H7 (cell line): ENCODE measurements at regions not wholly inside any gene's neighbourhood (a gene's known extent, or its start where the extent isn't known, plus 50 kb on each side); places are given as distances from the start of the nearest gene placed in this dataset.
"Not testable (repeated sequence)": the region's sequence is repeated elsewhere in the genome, so short reads cannot be mapped to it uniquely, and the experiment has no call there.

Experiments
- DNase-seq: peaks from one replicate; pipeline ENCODE4 v3.0.0; 2012
- H3K27me3 ChIP-seq: 2 replicates; pipeline ENCODE4 v1.6.0; 2011; ENCODE audit warnings: mild to moderate bottlenecking, low read length; ENCODE audit not compliant: control insufficient read depth, insufficient read depth
- H3K36me3 ChIP-seq: replicated peaks from 2 replicates; pipeline ENCODE4 v1.5.1; 2011; ENCODE audit warnings: low read length; ENCODE audit not compliant: control insufficient read depth, insufficient read depth
- H3K4me3 ChIP-seq: 2 replicates; pipeline ENCODE4 v1.5.1; 2011; ENCODE audit warnings: low read depth, mild to moderate bottlenecking, control low read depth, low read length, moderate library complexity; ENCODE audit not compliant: insufficient read depth

DNA sequence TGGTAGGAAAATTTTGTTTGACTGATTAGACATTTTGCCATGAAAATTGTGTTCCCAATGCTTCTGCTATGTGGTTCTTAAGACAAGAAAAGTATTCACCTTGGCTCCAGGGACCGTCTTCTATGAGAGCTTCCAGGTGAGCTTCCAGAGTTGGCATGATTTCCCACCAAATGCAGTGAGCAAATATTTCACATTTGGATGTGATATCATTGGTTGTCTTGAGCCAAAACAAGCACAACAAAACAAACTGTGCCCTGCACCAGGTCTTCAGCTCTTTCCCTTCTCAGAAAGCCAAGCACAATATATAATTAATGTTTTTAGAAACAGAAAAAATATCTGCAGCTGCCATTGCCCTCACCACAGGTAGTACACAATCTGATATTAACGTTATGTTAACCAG, 1009.0 kb downstream of the PLA2G4A start:
- H3K27me3 ChIP-seq = no peaks in the 10 kb centered on the region
- no peak overlapping the region for H3K4me3 ChIP-seq
- H3K36me3 ChIP-seq = no peaks in the 10 kb centered on the region
- DNase-seq = no peak

DNA sequence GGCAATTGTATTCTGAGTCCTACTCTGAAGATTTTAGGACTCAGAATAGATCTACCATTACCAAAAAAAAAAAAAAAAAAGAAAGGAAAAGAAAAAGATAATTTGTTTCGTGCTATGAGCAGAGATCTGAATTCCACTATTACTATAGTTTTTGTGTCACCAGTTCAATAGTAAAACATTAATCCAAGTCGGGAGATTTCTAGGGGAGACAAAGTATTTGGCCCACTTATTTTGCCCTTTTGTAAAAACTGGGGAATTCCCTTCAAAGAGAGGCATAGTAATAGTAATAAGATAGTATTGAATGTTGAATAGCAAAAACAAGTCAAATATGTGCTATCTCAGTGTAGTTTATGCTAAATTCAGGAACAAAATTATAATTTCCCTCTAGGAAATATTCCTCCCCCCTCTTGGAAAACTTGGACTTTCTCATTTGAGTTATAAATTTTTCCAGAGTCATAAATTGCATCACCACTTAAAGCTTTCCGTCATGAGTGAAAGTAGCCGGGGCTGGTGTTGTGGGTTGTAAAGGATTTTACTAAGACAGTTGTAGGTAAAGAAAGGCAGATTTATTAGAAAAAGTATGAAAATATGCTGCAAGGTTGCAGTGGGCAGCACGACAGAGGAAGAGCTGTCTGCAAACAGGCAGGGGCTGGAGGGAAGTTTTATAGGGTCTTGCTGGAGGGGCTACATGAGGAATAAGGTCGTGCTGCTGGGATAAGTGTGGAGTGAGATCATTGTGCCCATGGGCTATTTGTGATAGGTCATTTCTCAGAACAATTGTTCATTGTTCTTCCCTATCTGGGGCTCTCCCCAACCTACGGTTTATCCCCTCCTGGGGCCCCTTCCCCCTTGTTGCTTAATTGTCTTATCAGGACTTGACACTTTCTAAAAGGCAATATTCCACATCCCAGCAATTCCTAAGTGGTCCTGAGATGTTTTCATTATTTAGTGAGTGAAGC, 1009.9 kb downstream of the PLA2G4A start:
- no peaks in the 10 kb centered on the region for H3K27me3 ChIP-seq
- H3K4me3 ChIP-seq = no peak overlapping the region
- no peak for DNase-seq

DNA sequence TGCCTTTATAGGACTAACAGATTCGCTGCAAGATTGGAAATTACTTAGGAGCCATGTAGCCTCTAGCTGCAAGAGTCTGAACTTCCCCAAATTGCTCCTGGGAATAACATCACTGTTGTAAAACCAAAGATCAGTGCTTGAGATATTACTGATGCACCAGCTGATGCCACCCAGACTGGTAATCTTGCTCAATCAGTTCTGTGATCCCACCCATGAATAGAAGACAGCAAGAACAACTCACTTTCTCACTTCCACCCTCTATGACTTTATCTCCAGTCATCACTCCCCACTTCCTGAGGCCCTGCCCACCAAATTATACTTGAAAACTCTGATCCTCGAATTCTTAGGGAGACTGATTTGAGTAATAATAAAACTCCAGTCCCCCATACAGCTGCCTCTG, 1011.1 kb downstream of the PLA2G4A start:
- H3K4me3 ChIP-seq = no peak overlapping the region
- H3K27me3 ChIP-seq = no peaks in the 10 kb centered on the region
- H3K36me3 ChIP-seq = no peaks in the 10 kb centered on the region
- DNase-seq = no peak

More for the DNA sequence above, 1009.9 kb downstream of the PLA2G4A start:
- H3K36me3 ChIP-seq = no peaks in the 10 kb centered on the region

DNA sequence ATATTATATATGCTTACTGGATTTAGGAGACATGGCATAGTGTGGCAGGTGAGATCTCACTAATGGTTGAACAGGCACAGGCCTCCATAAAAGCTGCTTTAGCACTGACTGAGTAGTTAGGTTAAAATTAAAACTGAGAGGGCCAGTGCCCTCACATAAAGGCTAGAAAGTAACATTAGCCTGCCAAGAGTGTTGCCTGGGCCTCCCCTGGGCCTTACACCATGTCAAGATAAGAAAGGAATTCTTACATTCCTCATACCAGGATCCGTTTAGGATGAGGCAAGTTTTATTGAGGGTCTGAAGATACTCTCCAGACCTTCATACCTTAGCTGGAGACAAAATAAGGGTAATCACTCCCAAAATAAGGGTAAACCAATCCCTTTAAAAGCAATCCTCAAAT, 1011.8 kb downstream of the PLA2G4A start:
- no peak for DNase-seq
- Histone ChIP-seq H3K36me3 (no peaks in the 10 kb centered on the region), H3K4me3 (no peak overlapping the region), H3K27me3 (no peaks in the 10 kb centered on the region)

DNA sequence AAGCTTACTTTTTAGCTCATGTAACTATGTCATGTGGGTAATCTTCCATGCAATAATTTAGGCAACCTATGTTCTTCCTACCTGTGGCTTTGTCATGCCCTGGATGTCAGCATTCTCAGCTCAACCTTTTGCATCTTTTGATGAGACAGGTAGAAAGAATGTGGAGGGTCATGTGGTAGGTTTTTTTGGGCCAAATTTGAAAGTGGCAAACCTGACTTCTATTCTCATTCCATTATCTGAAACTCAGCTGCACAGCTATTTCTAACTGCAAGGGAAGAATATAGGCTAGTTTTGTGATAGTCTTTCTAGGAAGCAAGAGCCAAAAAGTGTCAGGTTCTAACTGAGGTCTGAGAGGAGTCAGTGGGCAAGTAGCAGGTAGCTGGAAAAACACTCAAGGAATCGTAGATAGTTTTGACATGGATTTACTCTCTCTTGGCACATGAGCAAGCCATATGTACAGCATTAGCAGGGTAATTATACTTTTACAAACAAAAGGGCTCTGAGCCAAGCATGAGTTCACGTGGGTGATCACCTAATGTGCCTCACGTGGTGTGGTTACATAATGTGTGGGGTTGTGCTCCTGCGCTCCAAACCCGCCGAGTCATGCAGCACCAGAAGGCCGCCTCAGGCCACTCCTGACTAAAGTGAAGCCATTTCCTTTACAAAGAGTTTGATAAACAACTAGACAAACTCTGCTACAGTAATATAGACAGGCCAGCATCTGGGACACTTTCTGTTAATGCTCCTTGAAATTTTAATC, 1013.8 kb downstream of the PLA2G4A start:
- H3K4me3 ChIP-seq = no peak overlapping the region
- DNase-seq = no peak

DNA sequence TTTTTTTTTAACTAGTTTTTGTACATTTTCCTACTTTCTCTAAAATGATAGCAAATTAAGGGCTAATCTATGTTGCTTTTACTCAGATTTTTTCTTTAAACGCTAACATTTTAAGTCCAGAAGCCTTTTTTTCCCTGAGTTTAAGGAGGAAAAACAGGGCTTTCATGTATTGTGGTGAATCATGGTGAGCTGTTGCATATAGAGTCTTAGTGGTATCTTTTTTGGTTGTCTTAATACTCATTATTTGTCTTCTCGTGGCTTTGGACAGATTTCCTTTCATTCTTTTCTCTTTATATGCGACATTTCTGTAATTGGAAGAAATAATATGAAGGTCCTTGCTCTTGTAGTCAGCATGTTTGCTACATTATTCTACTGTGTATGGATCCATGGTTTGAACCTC, 1015.6 kb downstream of the PLA2G4A start:
- no peak for DNase-seq

More for the DNA sequence above, 1013.8 kb downstream of the PLA2G4A start:
- no peaks in the 10 kb centered on the region for H3K36me3 ChIP-seq
- H3K27me3 ChIP-seq = no peaks in the 10 kb centered on the region

DNA sequence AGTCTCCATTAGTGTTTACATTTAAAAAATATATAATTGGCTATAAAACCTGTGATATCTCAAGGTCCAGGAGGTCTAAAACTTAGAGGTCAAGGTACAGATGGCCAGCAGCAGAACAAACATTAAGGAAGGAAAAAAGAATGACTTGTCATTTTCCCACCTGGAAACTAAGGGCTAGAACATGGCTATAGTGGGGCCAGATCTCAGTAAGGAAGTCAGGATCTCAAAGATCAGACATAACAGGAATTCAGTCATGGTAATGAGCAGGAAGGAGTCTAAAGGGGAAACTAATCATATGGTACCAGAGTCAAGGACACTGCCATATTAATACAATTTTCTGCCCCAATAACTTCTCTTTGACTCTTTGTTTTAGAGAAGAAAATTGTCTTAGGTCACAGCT, 1018.8 kb downstream of the PLA2G4A start:
- no peak for DNase-seq
- H3K36me3 ChIP-seq = no peaks in the 10 kb centered on the region
- H3K4me3 ChIP-seq = no peak overlapping the region
- no peaks in the 10 kb centered on the region for H3K27me3 ChIP-seq

More for the DNA sequence above, 1015.6 kb downstream of the PLA2G4A start:
- Histone ChIP-seq H3K27me3 (no peaks in the 10 kb centered on the region), H3K36me3 (no peaks in the 10 kb centered on the region), H3K4me3 (no peak overlapping the region)

DNA sequence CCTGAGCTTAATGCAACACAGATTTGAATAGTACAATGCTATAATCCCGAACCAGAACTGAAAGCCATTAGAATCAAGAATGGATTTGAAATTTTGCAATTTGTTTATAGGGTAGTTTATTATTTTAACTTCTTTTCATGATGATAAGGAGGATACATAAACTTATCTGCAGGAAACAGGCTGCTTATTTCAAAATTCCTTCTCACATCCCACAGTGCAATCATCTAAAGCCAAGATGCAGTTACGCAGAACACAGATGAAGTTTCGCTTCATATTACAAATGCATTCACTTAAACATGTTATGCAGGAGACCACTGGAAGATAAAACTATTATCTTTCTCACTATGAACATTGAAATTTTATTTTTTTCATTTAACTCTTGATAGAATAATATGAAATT, 1019.6 kb downstream of the PLA2G4A start:
- Histone ChIP-seq H3K36me3 (no peaks in the 10 kb centered on the region), H3K27me3 (no peaks in the 10 kb centered on the region), H3K4me3 (no peak overlapping the region)
- no peak for DNase-seq

DNA sequence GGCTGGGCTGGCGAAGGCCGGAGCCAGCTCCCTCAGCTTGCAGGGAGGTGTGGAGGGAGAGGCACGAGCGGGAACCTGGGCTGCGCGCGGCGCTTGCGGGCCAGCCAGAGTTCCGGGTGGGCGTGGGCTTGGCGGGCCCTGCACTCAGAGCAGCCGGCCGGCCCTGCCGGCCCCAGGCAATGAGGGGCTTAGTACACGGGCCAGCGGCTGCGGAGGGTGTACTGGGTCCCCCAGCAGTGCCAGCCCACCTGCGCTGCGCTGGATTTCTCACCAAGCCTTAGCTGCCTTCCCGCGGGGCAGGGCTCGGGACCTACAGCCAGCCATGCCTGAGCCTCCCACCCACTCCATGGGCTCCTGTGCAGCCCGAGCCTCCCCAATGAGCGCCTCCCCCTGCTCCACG, 1021.4 kb downstream of the PLA2G4A start:
- not testable (repeated sequence) for H3K27me3 ChIP-seq, H3K4me3 ChIP-seq, H3K36me3 ChIP-seq, DNase-seq

DNA sequence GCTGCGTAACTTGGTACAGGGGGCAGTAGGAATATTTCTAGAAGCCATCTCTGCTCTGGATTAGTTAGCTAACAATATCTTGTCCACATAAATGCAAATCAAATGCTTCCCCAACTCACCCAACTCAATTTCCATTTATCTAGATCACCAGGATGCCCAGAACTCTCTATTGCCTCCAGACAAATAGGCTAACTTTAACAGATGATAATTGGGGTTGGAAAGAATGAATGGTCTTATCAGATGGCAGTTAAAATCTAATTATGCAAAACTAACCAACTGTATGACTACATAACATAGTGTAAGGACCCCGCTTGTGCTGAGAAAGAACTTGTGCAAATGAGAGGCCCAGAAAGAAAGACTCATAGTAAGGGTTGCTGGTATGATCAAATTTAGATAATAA, 1024.8 kb downstream of the PLA2G4A start:
- no peak for DNase-seq
- Histone ChIP-seq H3K4me3 (no peak overlapping the region), H3K36me3 (no peaks in the 10 kb centered on the region), H3K27me3 (no peaks in the 10 kb centered on the region)

DNA sequence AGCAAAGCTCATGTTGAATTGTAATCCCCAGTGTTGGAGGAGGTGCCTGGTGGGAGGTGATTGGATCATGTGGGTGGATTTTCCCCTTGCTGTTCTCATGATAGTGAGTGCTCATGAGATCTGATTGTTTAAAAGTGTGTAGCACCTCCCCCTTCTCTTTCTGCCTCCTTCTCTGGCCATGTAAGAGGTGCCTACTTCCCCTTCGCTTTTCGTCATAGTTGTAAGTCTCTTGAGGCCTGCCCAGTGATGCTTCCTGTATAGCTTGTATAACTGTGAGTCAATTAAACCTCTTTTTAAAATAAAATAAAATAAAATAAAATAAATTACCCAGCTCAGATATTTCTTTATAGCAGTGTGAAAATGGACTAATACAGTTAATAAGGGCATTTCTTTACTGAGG, 1025.7 kb downstream of the PLA2G4A start:
- Histone ChIP-seq H3K27me3 (no peaks in the 10 kb centered on the region), H3K4me3 (no peak overlapping the region), H3K36me3 (no peaks in the 10 kb centered on the region)
- no peak for DNase-seq

DNA sequence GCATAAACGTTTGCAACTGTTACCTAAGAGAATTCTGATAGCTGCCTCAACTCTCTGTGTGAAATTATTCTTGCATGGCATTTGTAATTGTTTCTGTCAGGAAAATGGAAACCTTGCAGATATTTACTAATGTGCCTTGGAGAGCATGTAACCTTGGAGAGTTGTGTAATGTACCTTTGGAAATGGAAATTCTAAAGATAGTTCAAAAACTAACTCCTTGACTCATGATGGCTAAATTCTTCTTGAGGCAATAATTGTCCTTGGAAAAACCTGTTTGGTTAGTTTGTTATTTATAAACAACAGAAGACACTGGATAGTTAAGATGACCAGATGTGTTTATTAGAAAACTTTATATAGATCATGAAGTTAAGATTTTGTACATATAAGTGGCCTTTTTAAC, 1033.8 kb downstream of the PLA2G4A start:
- no peaks in the 10 kb centered on the region for H3K36me3 ChIP-seq
- no peaks in the 10 kb centered on the region for H3K27me3 ChIP-seq
- no peak for DNase-seq
- H3K4me3 ChIP-seq = no peak overlapping the region

DNA sequence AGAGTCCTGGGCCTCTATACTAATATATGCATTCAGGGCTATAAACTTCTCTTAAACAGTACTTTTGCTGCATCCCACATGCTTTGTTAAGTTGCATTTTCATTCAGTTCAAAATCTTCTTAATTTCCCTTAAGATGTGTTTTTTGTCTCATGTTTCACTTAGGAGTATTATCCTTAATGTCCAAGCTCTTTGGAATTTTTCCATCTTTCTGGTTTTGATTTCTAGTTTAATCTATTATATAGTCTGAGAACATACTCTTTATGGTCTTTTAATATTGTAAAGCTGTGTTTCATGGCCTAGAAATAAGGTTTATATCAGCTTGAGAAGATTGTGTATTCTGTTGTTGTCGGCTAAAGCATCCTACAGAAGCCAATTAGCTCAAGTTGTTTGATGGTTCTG, 1041.8 kb downstream of the PLA2G4A start:
- Histone ChIP-seq H3K27me3 (no peaks in the 10 kb centered on the region), H3K36me3 (no peaks in the 10 kb centered on the region)
- no peak for DNase-seq

DNA sequence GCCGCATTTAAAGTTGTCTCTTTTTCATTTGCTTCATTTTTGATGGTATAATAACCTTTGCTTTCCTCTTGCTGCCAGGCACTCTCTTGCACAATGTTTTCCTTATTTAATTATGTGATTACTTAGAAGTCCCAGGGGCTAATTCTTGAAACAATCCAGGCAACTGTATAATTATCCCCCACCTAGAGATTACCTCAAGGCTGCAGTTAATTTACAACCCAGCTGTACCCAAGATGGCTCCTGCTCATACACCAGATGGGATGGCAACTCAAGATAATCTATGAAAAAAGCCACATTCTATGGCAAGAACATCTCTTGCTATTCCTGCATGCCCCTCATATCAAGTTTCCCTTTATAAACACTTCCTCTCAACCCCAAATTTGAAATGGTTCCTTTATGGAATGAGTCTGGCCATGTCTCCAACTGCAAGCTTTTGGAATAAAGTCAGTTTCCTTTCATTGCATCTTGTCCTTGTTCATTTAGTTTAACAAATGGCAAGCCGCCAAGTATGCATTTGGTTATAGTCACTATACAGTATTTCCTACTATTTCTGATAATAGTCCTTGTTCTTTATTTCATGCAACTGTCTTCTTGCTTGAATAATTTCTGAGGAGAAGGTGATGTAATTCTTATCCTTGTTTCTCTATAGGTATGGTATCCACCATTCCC, 1042.6 kb downstream of the PLA2G4A start:
- DNase-seq = no peak
- Histone ChIP-seq H3K4me3 (no peak overlapping the region), H3K36me3 (no peaks in the 10 kb centered on the region), H3K27me3 (no peaks in the 10 kb centered on the region)

More for the DNA sequence above, 1041.8 kb downstream of the PLA2G4A start:
- H3K4me3 ChIP-seq = no peak overlapping the region
